Amniotic epithelial cell (primary cell): ENCODE measurements at regions not wholly inside any gene's neighbourhood (a gene's known extent, or its start where the extent isn't known, plus 50 kb on each side); places are given as distances from the start of the nearest gene placed in this dataset.
A peak's percentile ranks its signal among the peaks of the same experiment; 100 is the strongest.
"Not testable (repeated sequence)": the region's sequence is repeated elsewhere in the genome, so short reads cannot be mapped to it uniquely, and the experiment has no call there.

ENCODE experiments used
- DNase-seq: peaks from one replicate; pipeline ENCODE4 v3.0.0-alpha.2; 2010; ENCODE audit warnings: low read depth

GRCh38 chr3:196147116-196147515 lies 64.1 kb downstream of the ZDHHC19 start:
- no peak for DNase-seq

GRCh38 chr3:196145468-196146262 lies 63.8 kb upstream of the TFRC start:
- DNase-seq: no peak

DNA sequence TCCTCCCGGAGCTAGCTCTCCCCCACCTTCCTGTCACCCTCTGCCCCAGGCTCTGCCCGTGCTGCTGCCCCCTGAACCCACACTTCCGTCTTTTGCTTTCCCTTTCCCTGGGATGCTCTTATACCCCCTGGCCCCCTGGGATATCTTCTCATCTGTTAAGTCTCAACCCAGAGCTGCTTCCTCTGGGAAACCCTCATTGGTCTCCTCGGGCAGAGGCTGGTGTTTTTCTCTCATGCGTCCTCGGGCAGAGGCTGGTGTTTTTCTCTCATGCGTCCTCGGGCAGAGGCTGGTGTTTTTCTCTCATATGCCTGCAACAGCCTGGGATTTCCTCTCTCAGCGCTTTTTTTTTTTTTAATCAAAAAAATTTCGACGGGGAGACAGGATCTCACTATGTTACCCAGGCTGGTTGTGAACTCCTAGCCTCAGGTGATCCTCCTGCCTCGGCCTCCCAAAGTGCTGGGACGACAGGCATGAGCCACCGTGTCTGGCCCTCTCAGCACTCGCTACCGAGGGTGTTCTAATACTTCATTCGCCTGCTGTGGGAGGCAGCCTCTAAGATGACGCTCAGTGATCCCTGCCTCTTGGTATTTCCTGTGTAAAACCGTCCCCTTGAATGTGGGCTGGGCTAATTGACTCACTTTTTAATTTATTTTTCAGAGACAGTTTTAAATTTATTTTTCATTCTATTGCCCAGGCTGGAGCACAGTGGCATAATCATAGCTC lies 62.7 kb upstream of the TFRC start:
- DNase-seq: peak; percentile 90

GRCh38 chr3:196143708-196144382 lies 62.0 kb upstream of the TFRC start:
- no peak for DNase-seq

- DNase-seq: no peak
These were observed 60.5 kb upstream of the TFRC start for GRCh38 chr3:196142202-196142956.

- DNase-seq: no peak
These were observed 59.9 kb upstream of the TFRC start for GRCh38 chr3:196141866-196142201.

- no peak for DNase-seq
These were observed 59.4 kb upstream of the TFRC start for GRCh38 chr3:196141052-196141865.

GRCh38 chr3:196140224-196140623 lies 58.3 kb upstream of the TFRC start:
- DNase-seq: peak; percentile 58

GRCh38 chr3:196139281-196139680 lies 57.4 kb upstream of the TFRC start:
- no peak for DNase-seq

GRCh38 chr3:196138482-196139254 lies 56.8 kb upstream of the TFRC start:
- peak; percentile 98 for DNase-seq

GRCh38 chr3:196136640-196136989 lies 54.7 kb upstream of the TFRC start:
- DNase-seq: not testable (repeated sequence)

DNA sequence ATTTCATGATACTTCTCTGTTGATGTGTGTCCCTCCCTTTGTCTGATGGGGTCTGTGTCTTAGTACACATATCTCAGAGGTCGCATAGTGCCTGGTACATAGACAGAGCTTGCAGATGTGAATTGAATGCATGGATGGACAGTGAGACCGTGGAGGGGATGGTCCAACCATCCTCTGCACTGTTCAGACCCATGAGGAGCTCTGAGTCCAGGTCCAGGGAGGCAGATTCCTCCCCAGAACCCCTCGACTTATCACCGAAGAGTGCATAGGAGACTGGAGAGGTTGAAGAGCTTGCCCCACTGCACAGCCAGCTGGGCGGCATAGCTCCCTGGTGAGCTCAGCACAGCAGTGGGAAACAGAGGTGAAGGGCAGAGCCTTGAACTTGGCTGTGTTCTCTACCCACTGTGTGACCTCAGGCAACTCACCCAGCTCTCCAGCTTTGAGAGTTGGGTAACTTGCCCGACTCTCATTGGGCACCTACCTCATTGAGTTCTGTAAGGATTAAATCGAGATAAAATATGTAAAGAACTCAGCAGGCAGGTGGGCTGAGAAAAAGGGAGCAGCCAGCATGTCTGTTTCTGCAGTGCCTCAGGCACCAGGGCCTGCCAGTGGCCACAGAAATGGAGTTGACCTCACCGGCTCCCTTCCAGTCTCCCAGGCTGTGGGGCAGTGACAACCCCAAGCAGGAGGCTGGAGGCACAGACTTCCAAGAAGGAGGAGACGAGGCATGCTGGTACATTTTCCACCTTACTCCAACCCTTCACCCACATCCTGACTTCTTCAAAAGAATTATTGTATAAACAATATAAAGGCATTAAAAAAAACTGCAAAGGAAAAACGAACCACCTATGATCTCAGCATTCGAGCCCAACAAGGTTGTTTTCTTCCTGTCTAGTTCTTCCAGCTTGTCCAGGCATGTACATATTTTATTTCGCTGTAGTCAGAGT lies 54.1 kb upstream of the TFRC start:
- peak; percentile 96 for DNase-seq

DNA sequence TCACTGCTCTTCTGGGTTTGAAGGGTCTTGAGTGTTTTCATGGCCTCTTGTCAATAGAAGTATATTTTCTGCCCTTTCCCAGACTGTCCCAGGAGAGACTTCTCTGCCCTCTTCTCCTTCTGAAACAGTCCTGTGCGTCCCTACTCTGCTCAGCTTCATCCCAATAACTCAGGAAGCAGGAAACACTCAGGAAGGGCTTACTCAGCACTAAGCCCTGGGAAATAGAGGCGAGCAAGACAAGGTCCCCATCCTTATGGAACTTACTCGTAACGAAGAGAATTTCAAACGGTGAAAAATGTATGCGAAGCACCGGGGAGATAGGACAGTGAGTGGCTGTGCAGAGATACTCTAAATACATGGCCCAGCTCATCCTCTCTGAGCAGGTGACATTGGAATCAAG lies 52.8 kb upstream of the TFRC start:
- DNase-seq: no peak

- not testable (repeated sequence) for DNase-seq
These were observed 52.0 kb upstream of the TFRC start for GRCh38 chr3:196133869-196134268.

DNA sequence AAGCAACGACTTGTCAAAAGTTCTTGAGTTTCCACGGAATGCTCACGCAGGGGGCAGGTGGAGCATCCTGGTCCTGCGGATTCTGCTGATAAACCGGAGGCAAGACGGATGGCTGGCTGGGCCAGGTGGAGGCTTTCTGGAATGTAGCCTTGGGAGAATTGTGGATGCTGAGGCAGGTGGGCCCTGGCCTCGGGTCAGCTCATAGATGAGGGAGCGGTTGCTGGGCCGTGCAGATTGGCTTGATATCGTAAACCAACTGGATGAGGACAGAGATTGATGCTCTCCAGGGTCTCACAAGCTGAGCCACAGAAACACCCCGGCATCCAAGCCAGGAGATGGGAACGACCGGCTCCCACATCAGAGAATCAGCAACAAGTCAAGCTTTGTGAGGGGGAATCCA lies 50.0 kb upstream of the TFRC start:
- no peak for DNase-seq
